CD4-positive, alpha-beta T cell treated with Interleukin-15 for 4 hours (primary cell): ENCODE measurements at regions not wholly inside any gene's neighbourhood (a gene's known extent, or its start where the extent isn't known, plus 50 kb on each side); places are given as distances from the start of the nearest gene placed in this dataset.

ENCODE experiments used
- DNase-seq: peaks from one replicate; pipeline ENCODE4 v3.0.0-alpha.2; 2020; ENCODE audit warnings: low spot score

DNA sequence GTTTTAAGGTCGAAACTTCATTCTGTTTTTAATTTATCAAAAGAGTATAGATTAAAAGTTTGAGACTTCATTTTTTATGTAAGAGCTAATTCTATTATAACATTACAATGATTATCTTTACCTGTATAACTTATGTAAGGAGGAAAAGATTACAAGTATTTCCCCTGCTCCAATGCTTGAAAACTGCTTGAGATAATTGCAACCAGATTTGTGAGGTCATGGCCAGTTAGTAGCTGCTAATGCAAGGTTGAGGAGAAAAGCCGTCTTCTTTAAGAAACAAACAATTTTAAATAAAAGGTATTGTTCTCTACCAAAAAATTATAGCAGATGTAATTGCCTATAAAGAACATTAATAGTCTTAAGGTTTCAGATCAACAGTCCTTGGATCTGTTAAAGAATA is 208.3 kb upstream of the UBE2E2 start:
- no peak for DNase-seq

GRCh38 chr3:22996920-22997571 is 206.1 kb upstream of the UBE2E2 start:
- no peak for DNase-seq

- no peak for DNase-seq
Measured at GRCh38 chr3:23000371-23000770, 202.8 kb upstream of the UBE2E2 start.

DNA sequence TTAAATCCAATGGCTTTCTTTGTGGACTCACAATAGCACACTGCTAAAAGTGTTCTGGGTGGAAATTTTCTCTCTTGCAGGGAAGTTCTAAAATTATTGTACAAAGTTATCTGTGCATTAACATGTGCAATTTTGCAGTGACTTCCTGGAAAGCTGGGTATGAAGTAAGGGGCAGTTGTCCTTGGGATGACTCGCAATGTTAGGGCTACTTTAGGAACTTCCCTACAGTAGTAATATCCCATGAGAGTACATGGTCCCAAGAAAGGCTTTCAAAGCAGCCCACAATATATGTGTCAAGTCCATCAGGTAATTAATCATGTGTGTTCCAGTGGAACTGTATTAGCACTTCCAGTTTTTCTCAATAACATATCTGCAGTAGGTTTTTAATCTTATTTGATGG is 201.0 kb upstream of the UBE2E2 start:
- DNase-seq = no peak

DNA sequence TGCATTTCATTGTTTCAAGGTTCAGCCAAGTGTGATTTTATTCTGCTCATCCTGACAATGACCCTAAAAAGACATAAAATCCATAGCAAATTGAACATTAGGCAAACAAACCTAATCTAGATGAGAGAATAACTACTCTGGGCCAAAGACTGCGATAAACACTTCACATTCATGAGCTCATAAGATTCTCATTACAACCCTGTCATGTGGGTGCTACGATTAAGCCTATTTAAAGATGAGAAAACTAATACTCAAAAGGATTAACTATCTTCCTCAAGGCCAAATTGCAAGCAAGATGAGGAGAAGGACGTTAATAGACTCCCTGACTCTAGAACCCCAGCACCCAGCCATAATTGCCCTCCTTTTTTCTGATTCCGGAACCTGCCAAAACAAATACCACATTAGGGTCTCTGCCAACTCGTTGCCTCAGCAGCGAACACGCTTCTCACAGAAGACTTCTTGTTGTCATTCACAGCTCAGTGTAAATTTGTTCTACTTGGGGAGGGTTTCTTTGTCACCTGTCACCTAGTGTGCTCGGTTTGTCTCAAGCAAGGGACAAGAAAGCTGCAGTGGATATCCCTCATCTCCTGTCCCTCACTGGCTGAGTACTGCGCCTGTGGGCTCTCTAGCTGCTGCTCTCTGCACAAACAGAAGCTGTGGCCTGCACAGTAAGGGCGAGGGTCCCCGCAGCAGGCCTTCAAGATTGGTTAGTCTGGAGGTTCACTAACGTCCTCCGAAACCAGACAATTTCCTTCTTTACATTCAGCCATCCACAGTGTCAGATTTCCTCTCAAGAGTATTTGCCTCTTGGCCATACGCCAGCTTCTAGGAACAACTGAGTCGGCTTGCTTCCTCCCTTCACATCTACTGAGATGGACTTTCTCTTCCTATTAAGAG is 200.0 kb upstream of the UBE2E2 start:
- DNase-seq = no peak

- DNase-seq = no peak
Measured at GRCh38 chr3:23003733-23004046, 199.4 kb upstream of the UBE2E2 start.

DNA sequence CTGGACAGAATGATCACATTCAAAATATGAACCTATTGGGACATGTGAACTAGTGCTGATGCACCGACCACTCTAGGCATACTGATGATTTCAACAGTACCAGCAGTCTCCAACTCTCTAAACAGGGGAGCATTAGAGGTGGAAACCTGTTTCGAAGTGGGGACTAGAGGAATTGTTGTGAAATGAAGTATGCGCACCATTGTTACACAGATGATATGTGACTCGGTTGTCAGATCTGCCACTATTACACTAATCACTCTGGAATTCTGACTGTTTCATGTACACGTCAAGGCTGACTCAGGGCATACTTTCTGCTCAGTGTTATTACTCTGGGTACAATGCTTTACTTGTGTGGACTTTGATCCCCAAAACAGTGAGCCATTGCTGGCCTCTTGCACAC is 198.2 kb upstream of the UBE2E2 start:
- DNase-seq = no peak

DNA sequence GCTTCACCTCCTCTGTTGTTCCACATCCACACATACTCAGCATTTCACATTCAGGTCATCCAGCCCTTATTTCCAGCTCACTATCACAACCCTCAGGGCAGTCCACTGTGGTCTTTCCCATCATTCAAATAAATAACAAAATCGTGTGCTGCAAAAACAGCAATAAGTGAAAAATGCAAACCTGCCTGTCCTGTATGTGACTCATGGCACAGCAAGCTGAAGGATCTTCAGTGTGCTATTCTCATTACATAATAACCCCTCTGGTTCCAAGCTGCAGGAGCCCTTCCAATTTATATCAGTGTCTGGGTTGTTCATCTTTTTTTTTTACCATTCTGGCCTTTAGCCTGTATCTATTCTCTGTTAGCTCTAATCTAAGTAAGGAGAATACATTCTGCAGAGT is 185.3 kb upstream of the UBE2E2 start:
- DNase-seq = no peak

DNA sequence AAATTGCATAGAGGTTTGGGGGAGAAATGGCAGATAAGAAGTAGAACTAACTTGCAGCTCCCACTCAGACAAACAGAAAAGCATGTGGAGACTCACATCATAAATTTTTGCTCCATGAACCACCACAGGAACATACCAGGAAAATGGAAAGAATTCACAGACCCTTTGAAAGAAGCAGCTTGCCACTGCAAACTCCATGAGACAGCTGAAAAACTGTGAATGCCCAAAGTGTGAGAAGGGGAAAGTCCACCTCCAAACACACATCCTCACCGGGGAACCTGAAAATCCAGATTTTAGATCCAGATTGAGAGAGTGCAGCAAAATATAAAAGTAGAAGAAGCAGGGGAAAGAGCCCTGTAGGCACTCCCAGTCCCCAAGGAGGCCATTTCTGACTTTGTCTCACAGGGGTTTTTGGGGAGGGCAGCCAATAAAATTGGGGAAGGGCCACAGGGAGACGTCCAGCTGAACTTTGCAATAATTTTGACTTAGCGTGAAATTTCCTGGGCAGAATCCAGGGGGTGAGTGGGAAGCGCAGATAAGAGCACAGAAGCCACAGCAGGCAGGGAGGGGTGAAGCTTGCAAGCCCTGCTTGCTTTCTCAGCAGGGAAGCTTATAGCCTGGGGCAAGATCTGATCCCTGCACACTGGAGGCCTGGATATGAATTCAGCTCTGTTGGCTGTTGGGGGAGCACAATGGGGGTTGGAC is 183.4 kb upstream of the UBE2E2 start:
- no peak for DNase-seq

DNA sequence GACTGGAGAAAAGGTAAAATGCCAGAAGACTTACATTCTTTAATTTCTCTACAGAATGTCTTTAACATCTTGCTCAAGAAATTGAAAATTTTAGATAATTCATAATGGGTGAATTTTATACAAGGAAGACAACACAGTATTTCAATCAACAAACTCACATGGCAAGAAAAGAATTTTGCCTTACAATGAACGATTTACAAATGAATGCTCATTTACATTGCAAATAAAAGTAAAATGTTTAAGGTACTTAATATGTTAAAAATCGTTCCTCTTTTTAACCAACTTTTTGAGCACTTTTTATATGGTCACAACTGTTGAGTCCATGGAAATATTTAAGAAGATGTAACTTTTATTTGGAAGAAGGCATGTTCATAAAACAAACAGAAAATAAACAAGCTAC is 174.8 kb upstream of the UBE2E2 start:
- DNase-seq = no peak

- DNase-seq = no peak
Measured at GRCh38 chr3:23029001-23029400, 174.1 kb upstream of the UBE2E2 start.

- DNase-seq = no peak
Measured at GRCh38 chr3:23035927-23036640, 167.0 kb upstream of the UBE2E2 start.

- no peak for DNase-seq
Measured at GRCh38 chr3:23036728-23037127, 166.4 kb upstream of the UBE2E2 start.

DNA sequence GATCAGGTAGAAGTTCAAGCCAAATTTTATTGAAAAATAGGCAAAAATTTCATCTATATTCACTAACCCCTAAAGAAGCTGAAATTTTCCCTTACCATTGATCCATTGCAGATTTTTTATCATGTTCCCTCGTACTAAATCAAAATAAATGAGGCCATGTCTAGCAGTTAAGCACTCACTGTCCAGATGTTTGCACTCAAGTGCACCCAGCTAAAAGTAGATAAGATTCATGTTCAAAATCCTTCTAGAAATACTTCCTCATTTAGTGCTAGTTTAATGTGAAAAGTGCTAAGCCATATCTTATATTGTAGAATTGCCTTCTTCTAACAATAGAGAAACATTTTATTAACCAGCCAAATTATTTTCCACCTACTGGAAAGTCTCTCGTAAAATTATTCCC is 164.7 kb upstream of the UBE2E2 start:
- DNase-seq = no peak

GRCh38 chr3:23041918-23042696 is 161.0 kb upstream of the UBE2E2 start:
- no peak for DNase-seq

- DNase-seq = no peak
Measured at GRCh38 chr3:23044463-23044862, 158.7 kb upstream of the UBE2E2 start.

DNA sequence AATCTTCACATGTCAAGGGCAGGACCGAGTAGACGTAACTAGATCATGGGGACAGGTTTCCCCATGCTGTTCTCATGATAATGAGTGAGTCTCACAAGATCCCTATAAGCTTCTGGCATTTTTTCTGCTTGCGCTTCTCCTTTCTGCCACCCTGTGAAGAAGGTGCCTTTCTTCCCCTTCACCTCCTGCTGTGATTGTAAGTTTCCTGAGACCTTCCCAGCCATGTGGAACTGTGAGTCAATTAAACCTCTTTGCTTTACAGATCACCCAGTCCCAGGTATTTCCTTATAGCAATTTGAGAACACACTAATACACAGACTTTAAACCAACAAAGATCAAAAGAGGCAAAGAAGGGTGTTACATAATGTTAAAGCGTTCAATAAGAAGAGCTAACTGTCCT is 156.6 kb upstream of the UBE2E2 start:
- no peak for DNase-seq

- no peak for DNase-seq
Measured at GRCh38 chr3:23051240-23052140, 151.6 kb upstream of the UBE2E2 start.

- DNase-seq = no peak
Measured at GRCh38 chr3:23052208-23052607, 150.9 kb upstream of the UBE2E2 start.

GRCh38 chr3:23052620-23053019 is 150.5 kb upstream of the UBE2E2 start:
- DNase-seq = no peak
